Endothelial cell of umbilical vein (primary cell): ENCODE measurements at regions not wholly inside any gene's neighbourhood (a gene's known extent, or its start where the extent isn't known, plus 50 kb on each side); places are given as distances from the start of the nearest gene placed in this dataset.

Experiments used
- BruUV-seq: library from RNA; stranded (reverse); fragments of 400-500 nt; replicated peaks from 2 replicates; lab custom pipeline; 2021; lab: Mats Ljungman, UMichigan
- CTCF ChIA-PET: fragments of 300-600, 350-600 bp; sonication (Branson Sonifier 250); formaldehyde crosslinking; loops from one replicate; lab custom pipeline; 2021; ENCODE audit warnings: antibody characterized with exemption, inconsistent platforms; lab: Charles Lee
- POLR2A ChIA-PET: fragments of 300-600, 350-600 bp; sonication (Branson Sonifier 250); formaldehyde crosslinking; loops from one replicate; lab custom pipeline; 2021; ENCODE audit warnings: antibody characterized with exemption, inconsistent platforms; lab: Charles Lee
- DNase-seq: peaks from one replicate; pipeline ENCODE4 v3.0.0-alpha.2; 2011; ENCODE audit warnings: low read depth, low spot score
- FAIRE-seq: peaks from 2 replicates; lab custom pipeline; 2011; peaks lifted over from hg19 to GRCh38; lab: Jason Lieb, UNC
- H2AFZ ChIP-seq: 2 replicates; pipeline ENCODE4 v1.6.0; 2012; ENCODE audit warnings: low read depth, low read length, control low read depth, inconsistent platforms
- H3K27ac ChIP-seq: 2 replicates; pipeline ENCODE4 v1.5.1; 2011; ENCODE audit warnings: low read depth, mild to moderate bottlenecking, control low read depth, low read length, moderate library complexity; ENCODE audit not compliant: insufficient read depth
- H3K27me3 ChIP-seq, 2 experiments: 2 replicates each; pipeline versions ENCODE4 v1.6.0 to v1.6.1; 2011; ENCODE audit warnings: low read length in 2 of 2, mixed read lengths in 1 of 2; ENCODE audit not compliant: control insufficient read depth in 2 of 2, insufficient read depth in 2 of 2
- H3K36me3 ChIP-seq, 2 experiments: 2 replicates in 1 of 2; 3 replicates in 1 of 2; pipeline ENCODE4 v1.5.1; 2011; ENCODE audit warnings: low read length in 2 of 2, mild to moderate bottlenecking in 1 of 2, moderate library complexity in 1 of 2; ENCODE audit not compliant: control insufficient read depth in 2 of 2, insufficient read depth in 2 of 2; ENCODE audit errors: extremely low read depth in 1 of 2
- H3K4me1 ChIP-seq: 3 replicates; pipeline ENCODE4 v1.5.1; 2011; ENCODE audit warnings: mild to moderate bottlenecking, low read length; ENCODE audit not compliant: control insufficient read depth, insufficient read depth; ENCODE audit errors: extremely low read depth
- H3K4me2 ChIP-seq: 2 replicates; pipeline ENCODE4 v1.6.1; 2011; ENCODE audit warnings: low read length, control low read depth, mixed read lengths; ENCODE audit not compliant: insufficient read depth
- H3K4me3 ChIP-seq, 3 experiments: fragments of 200-600 bp in 1 of 3; sonication (generic), shearing (Covaris generic) in 1 of 3; replicated peaks in 1 of 3; 2 replicates each; pipeline ENCODE4 v1.5.1; 2011 to 2016; ENCODE audit warnings: control low read depth in 3 of 3, low read length in 3 of 3, mild to moderate bottlenecking in 2 of 3, inconsistent platforms in 1 of 3, low read depth in 1 of 3, moderate library complexity in 1 of 3; ENCODE audit not compliant: insufficient read depth in 1 of 3
- H3K79me2 ChIP-seq: 2 replicates; pipeline ENCODE4 v1.6.0; 2012; ENCODE audit warnings: low read length, inconsistent platforms; ENCODE audit not compliant: control insufficient read depth, insufficient read depth
- H3K9ac ChIP-seq: replicated peaks from 2 replicates; pipeline ENCODE3; 2011; ENCODE audit warnings: low read length, control low read depth; ENCODE audit not compliant: insufficient read depth; ENCODE audit errors: extremely low read depth
- H3K9me1 ChIP-seq: replicated peaks from 3 replicates; pipeline ENCODE4 v1.6.0; 2011; ENCODE audit warnings: mild to moderate bottlenecking, low read length; ENCODE audit not compliant: control insufficient read depth, insufficient read depth; ENCODE audit errors: extremely low read depth
- H3K9me3 ChIP-seq: replicated peaks from 2 replicates; pipeline ENCODE4 v1.5.1; 2012; ENCODE audit warnings: low read length, inconsistent platforms; ENCODE audit not compliant: control insufficient read depth, insufficient read depth
- H4K20me1 ChIP-seq: replicated peaks from 2 replicates; pipeline ENCODE3; 2011; ENCODE audit warnings: mild to moderate bottlenecking, low read length; ENCODE audit not compliant: control insufficient read depth, insufficient read depth; ENCODE audit errors: extremely low read depth
- EZH2 ChIP-seq: IDR thresholded peaks from 2 replicates; pipeline ENCODE4 v1.6.1; 2012; ENCODE audit warnings: borderline replicate concordance, low read depth, mild to moderate bottlenecking, moderate library complexity, low read length, inconsistent platforms; ENCODE audit not compliant: severe bottlenecking
- FOS ChIP-seq: IDR thresholded peaks from 2 replicates; pipeline ENCODE4 v1.6.1; 2011; ENCODE audit warnings: mild to moderate bottlenecking, low read length, moderate library complexity, borderline replicate concordance; ENCODE audit not compliant: insufficient read depth
- GATA2 ChIP-seq: IDR thresholded peaks from 2 replicates; pipeline ENCODE4 v1.7.0; 2011; ENCODE audit warnings: low read depth, mild to moderate bottlenecking, moderate library complexity, mixed read lengths, low read length; ENCODE audit not compliant: insufficient read length, insufficient read depth
- JUN ChIP-seq: IDR thresholded peaks from 2 replicates; pipeline ENCODE4 v1.6.1; 2011; ENCODE audit warnings: borderline replicate concordance, low read depth; ENCODE audit not compliant: insufficient read length, insufficient read depth
- MAX ChIP-seq: IDR thresholded peaks from 2 replicates; pipeline ENCODE4 v1.6.1; 2011; ENCODE audit not compliant: insufficient read depth, insufficient read length
- MYC ChIP-seq: IDR thresholded peaks from one replicate; pipeline ENCODE4 v1.6.1; 2011; ENCODE audit warnings: mild to moderate bottlenecking, low read depth, low read length
- POLR2A ChIP-seq: IDR thresholded peaks from 2 replicates; pipeline ENCODE4 v1.6.1; 2012; ENCODE audit warnings: low read depth, mild to moderate bottlenecking, control low read depth, low read length
- POLR2AphosphoS5 ChIP-seq: IDR thresholded peaks from 2 replicates; pipeline ENCODE4 v1.6.1; 2012; ENCODE audit warnings: low read depth, mild to moderate bottlenecking, control low read depth, low read length, moderate library complexity; ENCODE audit not compliant: insufficient read depth
- dilution Hi-C: fragments of 300-500 bp; cut with MboI; formaldehyde crosslinking; loops from one replicate; pipeline ENCODE4 v1.15.0; 2019; ENCODE audit warnings: low sequenced_read_pairs; ENCODE audit not compliant: extremely low pct_ligation_motif_present
- intact Hi-C: fragments of 100-400 bp; cut with micrococcal nuclease; formaldehyde crosslinking; loops from one replicate; pipeline ENCODE4 v1.10.0; 2022
- TF ChIP-seq, protein P1 (sequence below), 2 donors: IDR thresholded peaks; 1 replicate in 1 of 2; 2 replicates in 1 of 2; pipeline ENCODE4 v1.5.1; 2011; ENCODE audit warnings: low read length in 2 of 2, mild to moderate bottlenecking in 2 of 2, moderate library complexity in 2 of 2, control low read depth in 1 of 2, inconsistent platforms in 1 of 2, low read depth in 1 of 2; ENCODE audit not compliant: insufficient read depth in 1 of 2; ENCODE audit errors: extremely low read depth in 1 of 2

GRCh38 chr7:46115410-46115809, 194.3 kb upstream of the IGFBP3 start:
- BruUV-seq = no TSS peak
- FAIRE-seq = no peak
- Histone ChIP-seq H3K4me1 (no peaks in the 10 kb centered on the region), H2AFZ (no peak overlapping the region), H3K4me2 (no peak overlapping the region), H3K9ac (no peak overlapping the region), H3K27me3 (no peaks in the 10 kb centered on the region), H3K27ac (no peak overlapping the region), H3K79me2 (no peaks in the 10 kb centered on the region), H3K4me3 (no peak overlapping the region), H3K9me3 (no peaks in the 10 kb centered on the region), H4K20me1 (no peaks in the 10 kb centered on the region), H3K36me3 (no peaks in the 10 kb centered on the region), H3K9me1 (no peaks in the 10 kb centered on the region)
- ChIA-PET CTCF (no interaction called here), POLR2A (no interaction called here)
- DNase-seq = no peak
- dilution Hi-C loops = no loop called here
- TF ChIP-seq POLR2AphosphoS5 (no peak), MAX (no peak), MYC (no peak), FOS (no peak), EZH2 (no peak), JUN (no peak), POLR2A (no peak), GATA2 (no peak)
- TF ChIP-seq, protein P1, sequence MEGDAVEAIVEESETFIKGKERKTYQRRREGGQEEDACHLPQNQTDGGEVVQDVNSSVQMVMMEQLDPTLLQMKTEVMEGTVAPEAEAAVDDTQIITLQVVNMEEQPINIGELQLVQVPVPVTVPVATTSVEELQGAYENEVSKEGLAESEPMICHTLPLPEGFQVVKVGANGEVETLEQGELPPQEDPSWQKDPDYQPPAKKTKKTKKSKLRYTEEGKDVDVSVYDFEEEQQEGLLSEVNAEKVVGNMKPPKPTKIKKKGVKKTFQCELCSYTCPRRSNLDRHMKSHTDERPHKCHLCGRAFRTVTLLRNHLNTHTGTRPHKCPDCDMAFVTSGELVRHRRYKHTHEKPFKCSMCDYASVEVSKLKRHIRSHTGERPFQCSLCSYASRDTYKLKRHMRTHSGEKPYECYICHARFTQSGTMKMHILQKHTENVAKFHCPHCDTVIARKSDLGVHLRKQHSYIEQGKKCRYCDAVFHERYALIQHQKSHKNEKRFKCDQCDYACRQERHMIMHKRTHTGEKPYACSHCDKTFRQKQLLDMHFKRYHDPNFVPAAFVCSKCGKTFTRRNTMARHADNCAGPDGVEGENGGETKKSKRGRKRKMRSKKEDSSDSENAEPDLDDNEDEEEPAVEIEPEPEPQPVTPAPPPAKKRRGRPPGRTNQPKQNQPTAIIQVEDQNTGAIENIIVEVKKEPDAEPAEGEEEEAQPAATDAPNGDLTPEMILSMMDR (IDR thresholded peaks at IDR 0.05; ENCODE audit: extremely low read depth in 1 of 2, insufficient read depth in 1 of 2, low read depth in 1 of 2, low read length in 2 of 2) = no peak
- intact Hi-C loops = no loop called here
